ENCODE measurements at regions not wholly inside any gene's neighbourhood (a gene's known extent, or its start where the extent isn't known, plus 50 kb on each side); places are given as distances from the start of the nearest gene placed in this dataset.

- TF ChIP-seq CTCF (IDR thresholded peaks at IDR 0.05; ENCODE audit: insufficient read depth, low read length, poor library complexity, severe bottlenecking), result no peak
- Histone ChIP-seq H3K4me3 (replicated peaks; ENCODE audit: low read depth, low read length) (no peak overlapping the region), H3K27me3 (replicated peaks; ENCODE audit: control insufficient read depth, insufficient read depth, low read length) (no peaks in the 10 kb centered on the region), H3K36me3 (ENCODE audit: control insufficient read depth, insufficient read depth, low read length) (no peaks in the 10 kb centered on the region)
- no peak for DNase-seq (ENCODE audit: extremely low read depth, insufficient read length)
These were observed 107.8 kb upstream of the CD93 start for GRCh38 chr20:23193801-23194384.

- no peak for DNase-seq (ENCODE audit: extremely low read depth, insufficient read length)
- Histone ChIP-seq H3K27me3 (replicated peaks; ENCODE audit: control insufficient read depth, insufficient read depth, low read length) (no peaks in the 10 kb centered on the region), H3K4me3 (replicated peaks; ENCODE audit: low read depth, low read length) (no peak overlapping the region), H3K36me3 (ENCODE audit: control insufficient read depth, insufficient read depth, low read length) (no peaks in the 10 kb centered on the region)
- TF ChIP-seq CTCF (IDR thresholded peaks at IDR 0.05; ENCODE audit: insufficient read depth, low read length, poor library complexity, severe bottlenecking), result no peak
These were observed 106.3 kb upstream of the CD93 start for GRCh38 chr20:23192469-23192868.

- no peak for TF ChIP-seq CTCF (IDR thresholded peaks at IDR 0.05; ENCODE audit: insufficient read depth, low read length, poor library complexity, severe bottlenecking)
- Histone ChIP-seq H3K36me3 (ENCODE audit: control insufficient read depth, insufficient read depth, low read length) (no peaks in the 10 kb centered on the region), H3K4me3 (replicated peaks; ENCODE audit: low read depth, low read length) (no peak overlapping the region), H3K27me3 (replicated peaks; ENCODE audit: control insufficient read depth, insufficient read depth, low read length) (no peaks in the 10 kb centered on the region)
- no peak for DNase-seq (ENCODE audit: extremely low read depth, insufficient read length)
These were observed 104.4 kb upstream of the CD93 start for GRCh38 chr20:23190557-23190956.

- no peak for DNase-seq (ENCODE audit: extremely low read depth, insufficient read length)
- H3K27me3 ChIP-seq (replicated peaks; ENCODE audit: control insufficient read depth, insufficient read depth, low read length), result no peaks in the 10 kb centered on the region
- no peaks in the 10 kb centered on the region for H3K36me3 ChIP-seq (ENCODE audit: control insufficient read depth, insufficient read depth, low read length)
- no peak for TF ChIP-seq CTCF (IDR thresholded peaks at IDR 0.05; ENCODE audit: insufficient read depth, low read length, poor library complexity, severe bottlenecking)
- H3K4me3 ChIP-seq (replicated peaks; ENCODE audit: low read depth, low read length), result no peak overlapping the region
These were observed 103.7 kb upstream of the CD93 start for GRCh38 chr20:23189854-23190253.

GRCh38 chr20:23189341-23189740, 103.2 kb upstream of the CD93 start:
- no peak for TF ChIP-seq CTCF (IDR thresholded peaks at IDR 0.05; ENCODE audit: insufficient read depth, low read length, poor library complexity, severe bottlenecking)
- H3K4me3 ChIP-seq (replicated peaks; ENCODE audit: low read depth, low read length), result no peak overlapping the region
- no peaks in the 10 kb centered on the region for H3K27me3 ChIP-seq (replicated peaks; ENCODE audit: control insufficient read depth, insufficient read depth, low read length)
- no peak for DNase-seq (ENCODE audit: extremely low read depth, insufficient read length)
- H3K36me3 ChIP-seq (ENCODE audit: control insufficient read depth, insufficient read depth, low read length), result no peaks in the 10 kb centered on the region
